IPS-NIHi11 (cell line): ENCODE measurements at regions not wholly inside any gene's neighbourhood (a gene's known extent, or its start where the extent isn't known, plus 50 kb on each side); places are given as distances from the start of the nearest gene placed in this dataset.

Experiments
- DNase-seq: peaks from one replicate; pipeline ENCODE4 v3.0.0; 2012; ENCODE audit warnings: mixed read lengths, low spot score

GRCh38 chr14:82719617-82720016, 1186.0 kb upstream of the SEL1L start:
- no peak for DNase-seq

DNA sequence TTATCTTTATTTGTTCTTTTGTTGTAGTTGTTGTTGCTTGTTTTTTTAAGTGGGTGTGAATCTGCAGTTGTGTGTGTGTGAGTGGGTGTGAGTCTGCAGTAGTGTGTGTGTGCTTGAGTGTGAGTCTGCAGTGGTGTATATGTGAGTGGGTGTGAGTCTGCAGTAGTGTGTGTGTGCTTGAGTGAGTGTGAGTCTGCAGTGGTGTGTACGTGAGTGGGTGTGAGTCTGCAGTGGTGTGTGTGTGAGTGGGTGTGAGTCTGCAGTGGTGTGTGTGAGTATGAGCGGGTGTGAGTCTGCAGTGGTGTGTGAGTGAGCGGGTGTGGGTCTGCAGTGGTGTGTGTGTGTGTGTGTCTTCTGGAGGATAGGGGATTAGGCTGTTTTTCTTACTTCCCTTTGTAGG, 1186.8 kb upstream of the SEL1L start:
- DNase-seq = no peak

- DNase-seq = no peak
These were observed 1187.3 kb upstream of the SEL1L start for GRCh38 chr14:82720946-82721345.

- no peak for DNase-seq
These were observed 1190.7 kb upstream of the SEL1L start for GRCh38 chr14:82724316-82724715.

GRCh38 chr14:82725213-82725612, 1191.6 kb upstream of the SEL1L start:
- DNase-seq = no peak

GRCh38 chr14:82731526-82731925, 1197.9 kb upstream of the SEL1L start:
- no peak for DNase-seq

GRCh38 chr14:82740547-82740946, 1206.9 kb upstream of the SEL1L start:
- DNase-seq = no peak

- no peak for DNase-seq
These were observed 1221.8 kb upstream of the SEL1L start for GRCh38 chr14:82755476-82755875.

DNA sequence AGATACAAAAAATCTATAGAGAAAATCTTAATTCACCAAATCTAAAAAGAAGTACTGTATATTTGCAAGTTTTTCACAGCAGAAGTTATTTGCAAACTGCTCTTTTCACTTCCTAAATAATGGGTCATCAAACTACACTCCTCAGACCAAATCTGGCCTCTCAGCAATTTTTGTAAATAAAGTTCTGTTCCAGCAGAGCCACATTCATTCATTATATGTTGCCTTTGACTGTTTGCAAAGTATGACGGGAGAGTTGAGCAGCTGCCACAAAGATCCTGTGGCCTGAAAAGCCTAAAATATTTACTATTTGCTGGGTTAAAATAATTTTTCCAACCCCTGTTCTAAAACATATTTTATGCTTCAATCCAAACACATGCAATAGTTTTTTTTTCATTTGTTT, 1222.3 kb upstream of the SEL1L start:
- DNase-seq = no peak

DNA sequence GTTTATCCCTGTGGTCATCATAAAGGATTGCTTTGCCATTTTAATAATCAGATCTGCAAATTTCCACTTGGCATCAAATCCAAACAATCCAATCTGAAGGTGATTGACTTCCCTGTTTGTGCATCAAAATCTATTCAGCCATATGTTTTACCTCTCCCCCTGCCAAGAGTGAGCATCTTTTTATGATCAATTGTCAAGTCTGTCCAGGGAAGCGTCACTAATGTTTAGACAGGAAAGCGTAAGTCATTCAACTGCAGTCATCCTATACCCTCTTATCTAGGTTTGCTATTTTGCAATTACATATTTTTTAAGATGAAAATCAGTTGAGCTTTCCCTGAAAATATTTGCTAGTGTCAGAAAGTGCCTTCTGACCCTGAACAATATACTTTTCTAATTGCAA, 1224.1 kb upstream of the SEL1L start:
- no peak for DNase-seq

DNA sequence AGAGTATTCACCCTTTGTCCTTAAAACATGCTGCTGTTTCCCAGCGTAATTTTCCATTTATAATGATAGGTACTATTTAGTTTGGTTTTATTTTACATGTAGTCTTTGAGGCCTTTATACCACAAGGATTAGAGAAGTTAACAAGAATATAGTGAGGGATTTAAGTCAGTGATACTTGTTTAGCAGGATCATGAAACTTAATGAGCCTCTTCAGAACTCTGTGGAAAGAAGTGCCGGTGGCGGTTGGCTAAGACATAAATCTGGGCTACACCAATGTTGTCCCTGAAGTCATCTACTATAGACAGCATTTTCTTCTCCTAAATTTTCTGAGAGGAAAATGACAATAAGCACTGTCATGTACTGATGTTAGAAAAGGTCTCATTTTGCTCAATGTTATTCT, 1226.0 kb upstream of the SEL1L start:
- no peak for DNase-seq

GRCh38 chr14:82766123-82766522, 1232.5 kb upstream of the SEL1L start:
- no peak for DNase-seq

GRCh38 chr14:82766996-82767395, 1233.3 kb upstream of the SEL1L start:
- DNase-seq = no peak

DNA sequence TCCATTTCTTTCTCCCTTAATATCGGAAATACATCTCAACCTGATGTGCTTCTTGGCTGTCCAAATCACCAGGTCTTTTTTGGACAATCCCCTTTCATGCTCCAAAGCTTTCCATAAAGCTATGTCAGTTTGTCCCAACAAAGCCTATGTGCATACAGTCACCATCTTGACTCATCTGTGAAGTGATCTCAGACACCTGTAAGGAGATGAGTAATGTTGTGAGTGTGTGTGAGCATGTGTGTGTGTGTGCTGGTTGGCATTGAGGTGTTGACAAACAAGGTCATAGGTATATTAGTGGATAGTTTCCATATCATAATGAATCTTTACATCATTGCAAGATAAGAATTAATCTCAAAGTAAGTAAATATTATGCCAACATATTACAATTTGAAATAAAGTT, 1243.3 kb upstream of the SEL1L start:
- DNase-seq = no peak

GRCh38 chr14:82778008-82778590, 1244.4 kb upstream of the SEL1L start:
- no peak for DNase-seq

- no peak for DNase-seq
These were observed 1244.9 kb upstream of the SEL1L start for GRCh38 chr14:82778601-82779000.

GRCh38 chr14:82779301-82779700, 1245.6 kb upstream of the SEL1L start:
- no peak for DNase-seq

- no peak for DNase-seq
These were observed 1252.3 kb upstream of the SEL1L start for GRCh38 chr14:82785756-82786482.

DNA sequence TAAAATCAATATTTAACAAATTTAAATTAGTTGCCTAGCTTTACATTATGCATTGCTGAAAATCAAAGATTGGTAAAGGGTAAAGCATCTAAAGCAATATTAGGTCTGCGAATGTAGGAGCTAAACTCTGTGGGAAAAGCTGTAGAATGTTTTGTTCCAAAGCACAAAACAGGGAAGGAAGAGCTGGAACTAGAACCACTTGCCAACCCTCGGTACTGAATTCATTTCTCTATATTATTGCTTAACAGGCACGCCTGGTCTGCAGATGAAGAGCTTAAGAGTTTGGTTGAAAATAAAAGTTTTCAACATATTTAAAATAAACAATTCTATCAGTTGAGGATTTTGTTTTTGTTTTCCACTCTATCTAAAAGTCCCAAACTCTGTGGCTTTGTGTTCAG, 1252.8 kb upstream of the SEL1L start:
- DNase-seq = no peak

- no peak for DNase-seq
These were observed 1262.4 kb upstream of the SEL1L start for GRCh38 chr14:82796086-82796485.

DNA sequence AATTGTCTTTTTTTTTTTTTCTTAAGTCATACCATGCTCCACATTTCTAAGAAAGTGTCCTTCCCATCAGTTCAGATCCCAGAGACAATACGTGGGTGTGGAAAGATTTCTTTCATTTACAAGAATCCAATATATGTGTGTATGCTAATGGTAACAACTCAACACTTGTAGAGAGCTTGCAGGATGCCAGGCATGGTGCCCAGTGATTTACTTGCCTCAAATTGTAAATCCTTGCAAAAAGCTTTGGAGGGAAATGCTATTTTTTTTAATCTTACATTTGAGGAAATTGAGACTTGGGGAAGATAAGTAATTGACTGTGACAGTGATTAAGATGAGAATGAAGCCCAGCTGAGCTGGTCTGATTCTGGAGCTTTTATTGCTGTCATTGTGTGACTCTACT, 1264.6 kb upstream of the SEL1L start:
- no peak for DNase-seq

DNA sequence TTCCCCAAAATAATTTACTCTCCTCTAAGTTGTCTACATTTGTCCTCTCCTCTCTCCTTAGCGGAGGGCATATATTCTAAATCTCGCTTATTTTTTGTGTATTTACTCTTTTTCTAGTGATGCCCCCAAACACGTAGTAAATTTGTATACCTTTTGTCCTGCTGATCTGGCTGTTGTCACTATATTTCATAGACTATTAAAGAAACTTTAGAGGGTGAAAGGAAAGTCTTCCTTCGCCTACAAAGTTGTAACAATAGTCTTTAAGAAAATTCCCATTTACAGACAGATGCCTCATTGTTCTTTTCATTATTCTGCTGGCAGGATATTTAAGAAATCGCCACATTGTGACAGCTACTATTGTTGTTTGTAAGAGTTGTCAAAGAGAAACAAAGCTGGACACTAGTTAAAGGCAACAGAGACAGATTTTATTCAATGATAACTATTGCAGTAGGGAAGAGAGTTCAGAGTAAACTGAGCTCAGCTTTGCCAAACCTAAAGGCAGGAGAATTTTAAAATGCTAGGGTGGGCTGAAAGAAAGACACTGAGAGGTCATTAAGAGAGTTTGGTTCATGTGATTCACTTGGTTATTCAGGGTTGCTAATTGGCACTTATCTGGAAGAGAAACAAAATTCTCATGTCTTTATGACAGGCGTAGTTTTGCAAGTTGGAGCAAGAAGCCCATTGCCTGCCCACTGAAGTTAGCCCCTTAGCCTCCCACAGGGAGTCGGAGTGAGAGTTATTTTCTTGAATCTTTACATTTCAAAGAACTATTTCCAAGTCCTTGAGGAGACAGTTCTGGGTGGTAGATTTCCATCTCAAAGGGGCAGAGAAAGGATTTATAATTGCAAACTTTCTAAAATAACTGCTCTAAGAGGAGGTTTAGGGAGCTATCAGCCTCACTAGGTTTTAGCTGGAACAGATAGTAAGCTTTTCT, 1272.5 kb upstream of the SEL1L start:
- no peak for DNase-seq

- no peak for DNase-seq
These were observed 1277.6 kb upstream of the SEL1L start for GRCh38 chr14:82811246-82811645.
